ENCODE measurements at regions not wholly inside any gene's neighbourhood (a gene's known extent, or its start where the extent isn't known, plus 50 kb on each side); places are given as distances from the start of the nearest gene placed in this dataset.

DNA sequence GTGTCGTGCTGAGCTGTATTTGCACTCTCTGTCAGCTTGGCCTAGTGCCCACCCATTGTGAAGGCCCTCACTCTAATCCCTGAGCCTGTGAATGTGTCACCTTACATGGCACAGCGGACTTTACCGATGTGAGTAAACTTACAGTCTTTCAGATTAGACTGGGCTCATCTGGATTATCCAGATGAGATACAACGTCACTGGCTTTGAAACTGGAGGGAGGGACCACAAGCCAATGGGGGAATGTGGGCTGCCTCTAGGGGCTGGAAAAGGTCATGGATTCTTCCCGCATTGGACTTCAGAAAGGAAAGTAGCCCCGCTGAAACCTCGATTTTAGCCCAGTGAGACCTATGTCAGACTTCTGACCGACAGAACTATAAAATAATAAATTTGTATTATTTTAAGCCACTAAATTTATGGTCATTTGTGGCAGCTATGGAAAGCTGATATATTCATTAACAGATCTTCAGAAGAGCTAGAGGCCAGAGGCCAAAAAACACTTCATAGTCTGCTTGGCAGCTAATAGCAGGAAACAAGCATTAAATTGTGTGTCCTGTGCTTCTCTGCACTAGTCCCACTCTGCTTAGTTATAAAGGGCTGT, 139.0 kb upstream of the GAS1 start:
- no peak for DNase-seq

DNA sequence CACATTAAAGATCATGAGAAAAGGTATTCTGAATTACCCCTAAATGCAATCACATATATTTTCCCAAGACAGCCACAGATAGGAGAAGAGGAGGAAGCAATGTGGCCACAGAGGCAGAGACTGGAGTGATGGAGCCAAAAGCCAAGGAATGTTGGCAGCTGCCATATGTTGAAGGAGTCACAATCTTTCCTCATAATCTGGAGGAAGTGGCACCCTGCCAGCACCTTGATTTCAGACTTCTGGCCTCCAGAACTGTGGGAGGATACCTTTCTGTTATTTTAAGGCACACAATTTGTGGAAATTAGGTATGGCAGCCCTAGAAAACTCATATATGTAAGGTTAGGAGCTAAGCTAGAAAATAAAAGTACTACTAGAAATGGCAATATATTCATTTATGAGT, 139.9 kb upstream of the GAS1 start:
- no peak for DNase-seq

DNA sequence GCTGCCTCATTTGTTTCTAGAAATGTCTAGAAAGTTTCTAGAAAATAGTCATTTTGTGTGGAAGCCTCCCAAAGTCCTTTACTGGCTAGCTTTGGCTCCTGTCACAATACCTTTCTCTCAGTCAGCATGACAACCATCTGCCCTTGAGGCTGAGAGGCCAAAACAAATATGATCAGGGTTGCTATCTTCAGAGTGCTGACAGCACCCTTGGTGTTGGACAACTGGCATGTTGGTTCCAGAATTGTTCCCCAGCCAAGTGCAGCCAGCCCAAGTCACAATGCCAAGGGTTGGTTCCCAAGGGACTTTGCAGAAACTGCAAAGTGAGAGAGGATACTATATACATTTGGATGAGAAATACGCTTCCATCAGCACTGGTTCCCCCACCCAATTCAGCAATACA, 140.9 kb upstream of the GAS1 start:
- DNase-seq = no peak

DNA sequence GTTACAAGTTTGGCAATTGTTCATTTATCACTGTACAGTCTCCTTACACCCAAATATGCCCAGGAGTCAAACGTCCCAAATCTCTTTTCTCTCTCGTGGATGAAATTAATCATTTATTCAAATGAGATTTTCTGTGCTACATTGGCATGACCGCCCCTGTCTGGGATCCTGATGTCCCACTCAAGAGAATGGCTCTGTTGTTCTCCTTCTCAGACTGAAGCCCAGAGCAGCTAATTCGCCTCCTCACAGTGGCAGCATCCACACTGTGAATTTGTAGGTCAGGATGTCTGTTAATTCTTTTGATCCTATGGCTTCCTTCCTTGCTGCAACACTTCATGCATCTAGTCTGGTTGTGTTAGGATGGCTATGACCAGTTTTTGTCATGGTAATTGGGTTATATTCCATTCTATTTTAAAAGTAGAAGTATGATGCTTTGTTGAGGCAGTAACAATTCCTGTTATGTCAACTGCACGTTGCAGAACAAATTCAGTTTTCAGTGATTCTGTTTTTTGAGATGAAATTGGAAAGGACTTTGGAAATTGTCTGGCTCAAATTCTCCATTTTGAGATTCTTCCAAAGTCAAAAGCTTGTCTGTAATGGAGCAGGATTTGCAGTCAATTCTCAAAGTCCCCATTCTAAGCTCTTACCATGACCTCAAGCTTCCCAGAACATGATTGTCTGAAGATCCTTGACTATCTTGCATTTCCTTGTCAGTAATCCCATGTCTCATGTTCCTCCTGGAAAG, 141.5 kb upstream of the GAS1 start:
- no peak for DNase-seq

DNA sequence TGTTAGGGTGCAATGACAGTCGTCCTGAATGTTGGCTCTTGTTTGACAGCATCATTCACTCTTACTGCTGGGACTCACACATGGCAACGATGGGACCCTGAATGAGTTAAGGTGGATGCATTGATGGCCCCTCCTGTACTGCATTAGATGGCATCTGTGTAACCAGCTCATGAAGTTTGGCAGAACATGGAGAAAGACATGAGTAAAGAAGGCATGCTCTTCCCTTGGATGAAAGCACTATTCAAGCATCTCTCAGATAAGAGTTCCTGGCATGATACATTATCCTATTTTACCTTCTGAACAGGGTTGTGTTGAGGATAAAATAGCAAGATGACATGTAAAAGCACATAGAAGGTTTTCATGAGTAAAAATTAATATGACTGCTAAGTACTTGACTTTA, 142.2 kb upstream of the GAS1 start:
- DNase-seq = no peak

DNA sequence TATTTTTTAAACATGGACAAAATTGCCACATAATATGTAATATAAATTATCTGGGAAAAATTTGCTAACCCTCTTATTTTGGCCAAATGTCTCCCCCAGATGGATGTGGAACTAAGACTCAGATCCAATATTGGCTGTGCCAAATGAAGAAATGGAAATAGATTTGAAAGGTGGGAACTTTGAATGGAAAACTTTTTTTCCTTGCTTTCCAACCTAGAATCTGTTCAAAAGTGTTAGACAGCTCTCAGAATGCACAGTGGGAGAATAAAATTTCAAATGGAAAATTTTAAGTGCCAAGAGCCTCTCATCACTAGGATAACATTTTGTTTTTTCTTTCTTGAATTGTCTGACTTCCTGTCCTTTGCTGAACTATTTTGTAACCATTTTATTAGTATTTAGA, 142.6 kb upstream of the GAS1 start:
- DNase-seq = no peak

DNA sequence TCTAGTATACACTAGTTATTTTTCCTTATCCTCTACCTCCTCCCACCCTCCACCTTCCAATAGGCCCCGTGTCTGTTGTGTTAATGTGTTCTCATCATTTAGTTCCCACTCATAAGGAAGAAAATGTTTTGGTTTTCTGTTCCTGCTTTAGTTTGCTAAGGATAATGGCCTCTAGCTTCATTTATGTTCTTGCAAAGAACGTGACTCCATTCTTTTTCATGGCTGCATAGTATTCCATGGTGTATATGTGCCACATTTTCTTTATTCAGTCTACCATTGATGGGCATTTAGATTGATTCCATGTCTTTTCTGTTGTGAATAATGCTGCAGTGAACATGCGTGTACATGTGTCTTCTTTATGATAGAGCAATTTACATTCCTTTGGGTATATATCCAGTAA, 146.5 kb upstream of the GAS1 start:
- no peak for DNase-seq

DNA sequence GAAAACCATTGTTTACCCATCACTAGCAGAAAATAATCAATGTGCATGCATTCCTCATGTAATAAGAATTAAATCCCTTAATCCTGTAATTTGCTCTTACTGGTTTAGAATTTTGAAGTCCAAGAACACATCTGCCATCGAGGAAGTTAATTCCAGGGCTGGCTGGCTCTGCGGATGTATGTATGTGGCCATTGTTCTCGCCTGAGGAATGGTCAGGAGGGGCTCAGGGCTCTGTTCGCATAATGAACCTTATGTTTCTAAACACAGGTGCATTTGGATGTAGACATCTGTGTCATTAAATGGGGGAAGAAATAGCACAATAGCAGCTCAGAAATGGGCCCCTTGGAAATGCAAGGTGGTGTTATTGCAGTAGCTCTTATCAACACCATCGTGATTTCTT, 148.6 kb upstream of the GAS1 start:
- DNase-seq = no peak

DNA sequence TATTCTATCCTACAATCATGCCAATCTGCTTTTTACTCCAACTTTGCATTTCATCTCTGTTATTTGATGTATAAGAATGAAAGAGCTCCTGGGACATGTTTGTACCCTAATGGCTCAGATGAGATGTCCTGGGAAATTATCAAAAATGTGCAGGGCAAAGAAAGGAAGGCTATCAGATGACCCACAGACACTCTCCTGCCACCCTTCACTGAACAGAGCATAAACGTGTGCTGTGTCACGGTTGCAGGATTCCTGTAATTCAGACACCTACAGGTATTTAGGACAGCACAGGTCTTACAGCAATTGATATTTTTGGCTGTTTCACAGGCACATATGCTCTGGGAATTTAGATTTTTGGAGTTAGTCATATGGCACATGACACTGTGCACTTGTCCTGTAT, 149.2 kb upstream of the GAS1 start:
- DNase-seq = no peak

DNA sequence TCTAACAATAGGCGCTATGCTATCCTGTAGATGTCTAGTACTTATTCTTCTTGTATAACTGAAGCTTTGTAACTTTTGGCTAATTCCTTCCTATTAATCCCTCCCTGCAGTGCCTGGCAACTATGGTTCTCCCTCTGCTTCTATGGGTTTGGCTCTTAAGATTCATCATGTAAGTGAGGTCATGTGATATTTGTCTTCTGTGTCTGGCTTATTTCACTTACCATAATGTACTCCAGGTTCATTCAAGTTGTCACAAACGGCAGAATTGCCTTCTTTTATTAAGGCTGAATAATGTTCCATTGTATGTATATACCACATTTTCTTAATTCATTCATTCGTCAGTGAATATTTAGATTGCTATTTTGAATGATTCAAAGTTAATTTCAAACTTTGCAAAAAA, 149.9 kb upstream of the GAS1 start:
- no peak for DNase-seq

DNA sequence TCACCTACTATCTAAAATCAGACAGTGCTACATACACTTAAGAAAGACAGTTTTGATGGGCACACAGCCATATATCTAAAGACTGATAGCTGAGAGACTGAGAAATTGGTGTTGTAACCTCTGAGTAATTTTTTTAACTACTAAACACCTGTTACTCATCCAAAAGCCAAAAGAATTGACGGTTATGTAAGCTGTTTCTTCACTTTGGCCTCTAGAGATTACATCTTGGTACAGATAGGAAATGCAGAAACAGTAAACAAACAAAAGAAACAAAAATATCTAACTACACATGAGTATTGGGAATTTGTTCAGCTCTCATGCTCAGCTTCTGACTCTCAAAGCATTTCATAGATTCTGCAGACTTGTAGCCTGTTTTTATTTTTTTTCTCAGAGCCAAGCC, 152.1 kb upstream of the GAS1 start:
- DNase-seq = no peak

DNA sequence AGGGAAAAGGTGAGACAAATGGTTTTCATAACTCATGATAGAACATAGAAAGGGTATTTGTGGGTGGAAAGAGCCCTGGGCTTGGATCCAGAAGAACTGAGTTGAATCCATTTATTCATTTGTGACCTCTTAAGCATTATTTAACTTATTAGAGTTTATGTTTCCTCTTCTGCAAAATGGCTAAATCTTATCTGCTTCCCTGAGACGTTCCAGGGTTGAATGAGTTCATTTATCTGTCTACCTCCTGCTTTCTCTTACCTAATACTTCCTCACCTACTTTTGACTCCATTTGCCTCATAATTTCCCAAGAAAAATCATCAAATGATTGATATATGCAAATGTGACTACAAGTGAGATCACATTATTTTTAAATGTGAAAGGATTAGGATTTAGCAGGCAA, 152.7 kb upstream of the GAS1 start:
- DNase-seq = no peak

DNA sequence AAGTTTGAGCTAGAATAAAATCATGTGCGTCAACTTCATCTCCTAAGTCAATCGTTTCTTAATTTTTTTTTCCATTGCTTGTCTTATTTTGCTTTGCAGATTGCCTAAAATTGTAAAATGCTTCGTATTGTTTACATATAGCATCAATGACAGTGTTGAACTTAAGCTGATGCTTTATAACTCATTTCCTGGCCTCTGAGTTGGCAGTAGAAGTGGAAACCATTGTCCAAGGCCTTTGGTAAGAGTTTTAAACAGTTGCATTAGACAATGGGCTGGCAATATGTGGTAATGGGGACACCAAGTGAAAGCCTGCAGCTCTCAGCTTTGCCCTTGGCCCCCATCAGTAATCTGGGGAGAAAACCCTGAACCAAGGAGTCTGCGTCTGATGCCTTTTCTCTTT, 154.8 kb upstream of the GAS1 start:
- no peak for DNase-seq

DNA sequence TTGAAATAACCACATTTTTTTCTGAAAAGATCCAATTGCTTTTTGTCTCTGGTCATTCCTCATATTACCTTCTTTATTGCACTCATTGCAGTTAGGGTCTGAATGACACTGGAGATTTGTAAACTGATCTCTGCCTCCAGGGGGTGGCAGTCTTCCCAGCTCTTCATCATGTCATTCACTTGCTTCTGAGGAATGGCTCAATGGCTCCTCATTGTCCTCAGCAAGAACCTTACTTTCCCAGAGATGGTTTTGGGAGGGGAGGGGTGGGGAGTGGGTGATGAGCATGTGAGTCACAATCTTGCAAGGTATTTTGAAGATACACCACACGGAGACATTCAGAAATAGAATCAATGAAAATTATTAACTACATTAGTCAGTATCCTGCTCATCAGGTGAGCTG, 159.8 kb upstream of the GAS1 start:
- DNase-seq = no peak

DNA sequence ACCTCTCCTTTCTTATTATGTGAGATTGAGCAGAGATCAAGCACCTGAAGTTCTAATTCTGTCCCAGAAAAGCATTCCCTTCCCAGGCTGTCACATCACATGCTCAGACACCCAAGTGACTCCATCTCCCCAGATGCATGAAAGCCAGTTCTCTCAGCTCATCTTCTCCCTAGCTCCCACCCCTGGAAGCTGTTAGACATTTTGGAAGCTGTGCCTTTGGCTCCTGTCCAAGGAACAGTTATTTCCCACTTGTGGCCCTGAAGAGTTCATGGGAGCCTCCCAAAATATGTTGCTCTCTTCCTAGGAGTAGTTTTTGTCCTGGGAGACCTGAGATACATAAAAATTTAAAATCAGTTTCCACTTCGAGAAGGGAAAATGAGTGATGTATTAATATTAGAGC, 161.4 kb upstream of the GAS1 start:
- DNase-seq = no peak

DNA sequence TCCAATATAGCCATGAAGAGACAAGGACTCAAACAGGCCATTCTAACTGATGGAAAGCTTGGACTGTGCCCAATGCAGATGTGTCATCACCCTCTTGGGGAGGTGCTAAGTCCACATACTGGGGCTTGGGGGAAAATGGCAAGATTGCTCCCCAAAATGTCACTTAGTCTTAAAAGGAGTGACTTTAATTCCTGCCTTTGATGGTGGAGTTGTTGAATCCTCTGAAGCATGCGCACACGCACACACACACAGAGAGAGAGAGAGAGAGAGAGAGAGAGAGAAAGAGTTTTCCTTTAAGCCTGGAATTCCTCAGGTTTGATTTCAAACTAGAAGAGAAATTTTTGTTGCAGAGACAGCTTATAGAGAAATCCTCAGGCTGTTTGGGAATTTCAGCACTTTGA, 161.9 kb upstream of the GAS1 start:
- no peak for DNase-seq

DNA sequence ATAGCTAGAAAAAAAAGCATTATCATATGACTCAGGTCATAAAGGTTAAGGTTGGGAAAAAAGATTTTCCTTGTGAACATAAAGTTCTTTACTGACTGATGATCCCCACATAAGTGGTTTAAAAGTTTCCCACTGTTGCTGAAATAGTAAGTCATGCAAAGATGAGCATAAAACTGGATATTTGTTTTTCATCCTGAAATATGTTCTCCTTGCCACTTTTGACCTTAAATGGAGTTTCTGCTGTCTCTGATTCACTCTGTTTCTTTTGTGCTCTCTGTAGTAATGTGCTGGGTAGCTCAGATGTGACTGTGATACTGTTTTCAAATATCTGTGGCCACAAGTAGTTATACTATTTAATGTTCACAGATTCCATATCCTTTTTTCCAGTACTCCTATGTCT, 162.5 kb upstream of the GAS1 start:
- DNase-seq = no peak

DNA sequence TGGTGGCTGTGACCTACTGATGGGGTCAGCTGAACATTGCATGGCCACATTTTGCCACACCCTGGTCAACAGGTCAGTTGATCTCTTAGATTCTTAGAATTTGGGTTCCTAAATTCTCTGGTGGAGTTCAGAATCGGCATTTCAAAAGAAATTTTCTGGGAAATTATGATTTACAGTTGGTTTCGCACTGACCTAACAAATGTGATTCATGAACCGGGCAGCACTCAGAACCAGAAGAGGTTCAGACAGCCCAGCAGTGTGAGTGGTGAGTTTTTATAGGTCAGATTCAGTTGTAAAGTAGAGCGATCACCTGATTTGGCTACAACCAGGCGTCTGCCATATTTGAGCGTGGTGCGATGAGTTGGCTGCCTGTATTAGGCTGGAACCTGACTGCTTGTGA, 163.7 kb upstream of the GAS1 start:
- no peak for DNase-seq

DNA sequence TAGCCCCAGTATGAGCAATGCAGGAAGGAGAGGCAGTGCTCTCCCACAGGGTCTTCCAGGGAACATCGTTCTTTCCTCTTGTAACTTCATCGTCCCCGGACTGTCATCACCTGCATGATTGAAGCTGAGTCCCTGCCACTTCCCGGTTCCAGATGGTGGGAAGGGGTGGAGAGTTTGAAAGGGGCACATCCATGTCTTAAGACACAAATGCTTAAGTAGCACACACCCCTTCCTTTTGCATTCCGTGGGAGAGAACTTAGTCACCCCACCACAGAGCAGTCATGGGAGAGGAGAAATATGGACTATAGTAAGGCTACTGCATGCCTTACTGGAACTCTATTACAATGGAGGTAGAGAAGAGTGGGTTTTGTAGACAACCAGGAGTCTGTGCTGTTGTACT, 165.3 kb upstream of the GAS1 start:
- DNase-seq = no peak

DNA sequence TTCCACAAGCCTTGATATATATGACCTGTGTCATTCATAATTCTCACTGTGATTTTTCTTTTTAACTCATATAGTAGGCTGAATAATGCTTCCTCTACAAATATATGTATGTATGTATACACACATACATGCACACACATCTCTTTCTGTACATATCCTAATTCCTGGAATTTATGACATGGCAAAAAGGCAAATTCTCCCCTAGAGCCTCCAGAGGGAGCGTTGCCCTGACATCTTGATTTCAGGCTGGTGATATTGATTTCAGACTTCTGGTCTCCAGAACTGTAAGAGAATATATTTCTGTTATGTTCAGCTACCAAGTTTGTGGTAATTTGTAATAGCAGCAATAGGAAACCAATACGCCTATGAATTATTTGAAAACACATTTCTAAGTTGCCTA, 166.6 kb upstream of the GAS1 start:
- no peak for DNase-seq

DNA sequence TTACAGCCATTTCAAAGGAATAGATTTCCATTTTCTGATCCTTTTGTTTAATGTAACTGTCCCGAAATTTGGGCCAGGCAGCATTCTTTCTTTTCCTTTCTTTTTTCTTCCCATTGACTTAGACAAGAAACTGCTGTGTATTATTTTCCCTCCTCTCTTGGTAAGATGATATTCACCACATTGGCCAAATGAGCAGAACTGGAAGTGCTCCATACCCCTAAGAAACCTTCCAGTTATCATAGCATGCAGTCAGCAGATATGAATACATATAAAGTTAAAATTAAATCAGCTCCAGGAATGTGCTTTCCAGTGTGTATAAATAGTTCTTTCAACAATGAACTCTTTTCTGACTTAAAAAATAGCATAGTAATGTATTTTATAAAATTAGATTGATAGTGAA, 168.5 kb upstream of the GAS1 start:
- DNase-seq = no peak

DNA sequence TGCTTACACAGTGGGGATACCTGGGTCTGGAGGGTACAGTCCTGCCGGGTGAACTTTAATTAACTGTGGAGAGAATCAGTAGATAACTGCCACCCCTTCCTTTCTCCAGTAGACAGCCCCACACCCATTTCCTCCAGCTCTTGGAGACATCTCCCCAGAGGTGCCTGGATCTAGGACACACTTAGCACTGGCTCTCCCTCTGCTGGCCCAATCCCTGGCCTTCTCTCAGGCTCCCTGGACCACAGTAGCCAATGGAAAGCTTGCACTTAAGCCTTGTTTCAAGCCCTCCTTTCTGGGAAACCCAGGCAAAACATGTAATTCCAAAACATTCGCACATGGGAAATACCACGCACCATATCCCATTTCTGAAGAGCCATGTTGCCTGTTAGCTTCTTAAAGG, 169.2 kb upstream of the GAS1 start:
- DNase-seq = no peak

DNA sequence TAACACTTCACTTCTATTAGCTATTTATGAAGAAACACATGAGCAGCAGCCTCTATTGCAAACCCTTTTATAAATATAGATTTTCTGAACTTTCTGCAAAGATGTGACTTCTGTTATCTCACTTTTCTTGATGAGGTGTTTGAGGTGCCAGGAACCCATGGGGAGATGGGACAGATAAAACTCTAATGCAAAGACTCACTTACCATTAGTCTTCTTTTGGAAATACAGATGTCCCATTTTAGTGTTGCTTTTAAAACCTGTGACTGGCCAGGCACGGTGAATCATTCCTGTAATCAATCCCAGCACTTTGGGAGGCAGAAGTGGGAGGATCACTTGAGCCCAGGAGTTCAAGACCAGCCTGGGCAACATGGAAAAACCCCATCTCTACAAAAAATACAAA, 171.3 kb upstream of the GAS1 start:
- no peak for DNase-seq

DNA sequence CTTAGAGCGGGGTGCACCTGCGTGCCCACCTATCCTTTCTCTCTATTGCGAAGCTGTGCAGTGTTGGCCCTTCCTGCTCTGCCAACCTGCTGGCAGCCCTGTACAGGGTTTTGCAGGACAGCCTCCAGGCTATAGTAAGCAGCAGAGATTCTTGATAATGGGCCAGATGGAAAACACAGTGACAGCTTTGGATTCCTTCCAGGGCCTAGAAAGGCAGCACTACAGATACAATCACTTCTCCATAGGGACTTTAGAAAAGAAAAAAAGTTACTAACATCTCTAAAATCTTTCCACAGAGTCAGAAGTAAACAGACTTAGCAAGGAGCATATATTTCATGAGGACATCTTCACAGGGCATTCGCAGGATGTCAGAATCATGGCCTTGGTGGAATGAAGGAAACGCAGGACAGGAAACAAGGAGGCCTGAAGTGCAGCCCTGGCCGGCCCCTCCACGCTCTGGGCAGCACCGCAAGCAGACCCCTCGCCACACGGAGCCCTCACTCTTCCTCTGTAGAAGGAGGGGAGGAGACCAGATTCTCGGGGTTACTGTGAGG, 172.1 kb upstream of the GAS1 start:
- DNase-seq = no peak

DNA sequence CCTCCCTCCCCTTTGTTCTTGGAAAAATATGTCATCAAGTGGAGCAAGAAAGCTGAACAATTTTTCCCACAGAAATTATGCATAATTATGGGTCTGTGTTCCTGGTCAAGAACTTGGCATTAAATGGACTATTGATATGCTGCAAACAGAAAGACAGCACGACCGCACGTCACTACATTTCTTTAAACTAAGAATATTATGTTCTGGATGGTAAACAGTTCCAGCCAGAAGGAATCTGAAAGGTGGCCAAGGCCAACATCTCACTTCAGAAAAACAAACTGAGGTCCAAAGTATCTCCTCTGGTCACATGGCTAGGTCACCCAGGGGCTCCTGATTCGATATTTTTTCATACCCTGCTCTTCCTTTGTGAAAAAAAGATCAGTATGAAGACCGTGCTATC, 173.3 kb upstream of the GAS1 start:
- no peak for DNase-seq
